H9 (cell line): ENCODE measurements at regions not wholly inside any gene's neighbourhood (a gene's known extent, or its start where the extent isn't known, plus 50 kb on each side); places are given as distances from the start of the nearest gene placed in this dataset.

Experiments
- DNase-seq: peaks from one replicate; pipeline ENCODE4 v3.0.0-alpha.2; 2017
- H2AFZ ChIP-seq: one replicate; pipeline ENCODE4 v1.6.1; 2013; ENCODE audit warnings: mild to moderate bottlenecking, low read length, control low read depth, moderate library complexity
- H2AK5ac ChIP-seq: 2 replicates; pipeline ENCODE4 v1.6.1; 2013; ENCODE audit warnings: low read length, control low read depth, mixed read lengths; ENCODE audit not compliant: insufficient read length
- H2BK120ac ChIP-seq: one replicate; pipeline ENCODE4 v1.6.1; 2013; ENCODE audit warnings: low read depth, mild to moderate bottlenecking, low read length, control low read depth, inconsistent platforms; ENCODE audit not compliant: poor library complexity, severe bottlenecking
- H2BK12ac ChIP-seq: 2 replicates; pipeline ENCODE4 v1.6.1; 2013; ENCODE audit warnings: low read length, control low read depth, mixed read lengths, low read depth; ENCODE audit not compliant: insufficient read length
- H2BK15ac ChIP-seq: 2 replicates; pipeline ENCODE4 v1.6.1; 2013; ENCODE audit warnings: low read depth, low read length, control low read depth
- H2BK20ac ChIP-seq: one replicate; pipeline ENCODE4 v1.6.1; 2013; ENCODE audit warnings: low read depth, mild to moderate bottlenecking, low read length, control low read depth, inconsistent platforms; ENCODE audit not compliant: poor library complexity, severe bottlenecking
- H2BK5ac ChIP-seq: 2 replicates; pipeline ENCODE4 v1.6.1; 2013; ENCODE audit warnings: low read length, control low read depth, mixed read lengths; ENCODE audit not compliant: insufficient read length
- H3K14ac ChIP-seq: 2 replicates; pipeline ENCODE4 v1.6.1; 2013; ENCODE audit warnings: low read length, control low read depth; ENCODE audit not compliant: insufficient read depth
- H3K18ac ChIP-seq: 2 replicates; pipeline ENCODE4 v1.6.1; 2013; ENCODE audit warnings: low read depth, mild to moderate bottlenecking, mixed read lengths, low read length, control low read depth; ENCODE audit not compliant: insufficient read length
- H3K23ac ChIP-seq: 2 replicates; pipeline ENCODE4 v1.6.1; 2013; ENCODE audit warnings: low read length, control low read depth, mixed read lengths, low read depth; ENCODE audit not compliant: insufficient read length
- H3K23me2 ChIP-seq: 2 replicates; pipeline ENCODE4 v1.6.1; 2013; ENCODE audit warnings: low read depth, mild to moderate bottlenecking, mixed read lengths, low read length, control low read depth; ENCODE audit not compliant: insufficient read length, poor library complexity, severe bottlenecking
- H3K27ac ChIP-seq: 2 replicates; pipeline ENCODE4 v1.5.1; 2013; ENCODE audit warnings: low read length, control low read depth, mixed read lengths, low read depth; ENCODE audit not compliant: insufficient read length
- H3K27me3 ChIP-seq: 2 replicates; pipeline ENCODE4 v1.6.1; 2013; ENCODE audit warnings: low read length, control low read depth, inconsistent platforms; ENCODE audit not compliant: insufficient read depth
- H3K4ac ChIP-seq: 2 replicates; pipeline ENCODE4 v1.6.1; 2013; ENCODE audit warnings: low read depth, mild to moderate bottlenecking, control low read depth, inconsistent platforms, low read length, moderate library complexity
- H3K4me1 ChIP-seq: 2 replicates; pipeline ENCODE4 v1.6.1; 2013; ENCODE audit warnings: low read length, control low read depth, inconsistent platforms; ENCODE audit not compliant: insufficient read depth
- H3K4me2 ChIP-seq: 2 replicates; pipeline ENCODE4 v1.6.1; 2013; ENCODE audit warnings: low read length, control low read depth, mixed read lengths; ENCODE audit not compliant: insufficient read length, insufficient read depth
- H3K56ac ChIP-seq: 2 replicates; pipeline ENCODE4 v1.6.1; 2013; ENCODE audit warnings: low read depth, mild to moderate bottlenecking, mixed read lengths, low read length, control low read depth; ENCODE audit not compliant: insufficient read length
- H3K79me1 ChIP-seq: 2 replicates; pipeline ENCODE4 v1.6.1; 2013; ENCODE audit warnings: low read depth, mild to moderate bottlenecking, moderate library complexity, low read length, control low read depth, inconsistent platforms; ENCODE audit not compliant: insufficient read depth, poor library complexity, severe bottlenecking
- H3K79me2 ChIP-seq: 2 replicates; pipeline ENCODE4 v1.6.1; 2013; ENCODE audit warnings: low read length, control low read depth, inconsistent platforms; ENCODE audit not compliant: insufficient read depth
- H3K9ac ChIP-seq: 2 replicates; pipeline ENCODE4 v1.6.1; 2013; ENCODE audit warnings: low read length, control low read depth, mixed read lengths; ENCODE audit not compliant: insufficient read length; ENCODE audit errors: extremely low read depth
- H3K9me3 ChIP-seq: one replicate; pipeline ENCODE4 v1.6.1; 2013; ENCODE audit warnings: low read depth, low read length, inconsistent platforms; ENCODE audit not compliant: control insufficient read depth
- H3T11ph ChIP-seq: one replicate; pipeline ENCODE4 v1.6.1; 2013; ENCODE audit warnings: mild to moderate bottlenecking, low read length, control low read depth, inconsistent platforms
- H4K20me1 ChIP-seq: one replicate; pipeline ENCODE4 v1.6.1; 2013; ENCODE audit not compliant: control insufficient read depth, insufficient read length, insufficient read depth
- H4K5ac ChIP-seq: 2 replicates; pipeline ENCODE4 v1.6.1; 2013; ENCODE audit warnings: low read depth, mild to moderate bottlenecking, mixed read lengths, low read length, control low read depth; ENCODE audit not compliant: insufficient read length
- H4K8ac ChIP-seq: replicated peaks from 2 replicates; pipeline ENCODE4 v1.6.1; 2013; ENCODE audit warnings: low read length, control low read depth, mixed read lengths, low read depth; ENCODE audit not compliant: insufficient read length
- H4K91ac ChIP-seq: 2 replicates; pipeline ENCODE4 v1.6.1; 2013; ENCODE audit warnings: low read depth, mild to moderate bottlenecking, moderate library complexity, mixed read lengths, low read length, control low read depth; ENCODE audit not compliant: insufficient read length
- H3K27ac Mint-ChIP-seq, 3 experiments: 2 replicates in 2 of 3; 3 replicates in 1 of 3; pipeline ENCODE4 v1.8.0; 2020 to 2021; ENCODE audit warnings: mixed read lengths in 3 of 3, mild to moderate bottlenecking in 1 of 3, moderate library complexity in 1 of 3
- H3K27me3 Mint-ChIP-seq: 2 replicates; pipeline ENCODE4 v1.8.0; 2021; ENCODE audit warnings: low read depth, mild to moderate bottlenecking, moderate library complexity, mixed read lengths
- H3K36me3 Mint-ChIP-seq, 3 experiments: 2 replicates in 2 of 3; 3 replicates in 1 of 3; pipeline ENCODE4 v1.8.0; 2020 to 2021; ENCODE audit warnings: low read depth in 3 of 3, mixed read lengths in 3 of 3; ENCODE audit not compliant: insufficient read depth in 1 of 3
- H3K4me1 Mint-ChIP-seq, 2 experiments: 2 replicates each; pipeline ENCODE4 v1.8.0; 2020; ENCODE audit warnings: mixed read lengths in 2 of 2
- H3K4me3 Mint-ChIP-seq, 2 experiments: 2 replicates in 1 of 2; 3 replicates in 1 of 2; pipeline ENCODE4 v1.8.0; 2020 to 2021; ENCODE audit warnings: mild to moderate bottlenecking in 2 of 2, mixed read lengths in 2 of 2, moderate library complexity in 1 of 2
- H3K9me3 Mint-ChIP-seq, 2 experiments: 2 replicates in 1 of 2; 3 replicates in 1 of 2; pipeline ENCODE4 v1.8.0; 2020; ENCODE audit warnings: mild to moderate bottlenecking in 2 of 2, mixed read lengths in 2 of 2, moderate library complexity in 1 of 2
- WGBS: extraction: QIAGEN DNeasy Blood & Tissue Kit; methylation state at CpG from one replicate; pipeline ENCODE4 v1.1.7; 2013; ENCODE audit warnings: missing lambda C conversion rate, low lambda C conversion rate, mixed read lengths; ENCODE audit not compliant: insufficient read length; ENCODE audit errors: extremely low coverage; 5-methylcytosine and 5-hydroxymethylcytosine counted together
- TF ChIP-seq, protein P1 (sequence below): fragments of 200-600 bp; sonication (generic); conservative IDR thresholded peaks from 3 replicates; pipeline ENCODE4 v1.8.0; 2021; ENCODE audit warnings: antibody characterized with exemption, mild to moderate bottlenecking

DNA sequence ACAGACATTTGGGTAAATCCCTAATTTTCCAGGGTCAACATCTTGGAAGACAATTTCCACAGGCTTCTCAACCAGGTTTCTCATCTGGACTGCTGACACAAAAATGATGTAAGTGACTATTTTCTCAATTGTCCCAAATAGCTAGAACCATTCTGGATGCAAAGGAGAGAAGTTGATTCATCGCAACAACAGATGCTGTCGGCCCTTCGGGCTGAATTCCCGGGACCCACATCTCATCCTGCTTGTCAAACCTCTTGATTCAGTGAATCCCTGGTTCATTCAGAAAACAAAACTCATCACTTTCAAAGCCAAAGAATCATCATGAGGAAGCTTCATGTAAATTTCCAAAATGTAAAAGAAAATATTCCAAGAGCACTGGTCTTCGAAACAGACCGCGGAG lies 251.8 kb downstream of the NPHP4 start:
- H3K18ac ChIP-seq: no peak overlapping the region
- Mint-ChIP-seq H3K27me3 (peaks cover 10% of the 10 kb centered on the region), H3K4me3 (no peak overlapping the region), H3K4me1 (peaks cover 0 to 7% of the 10 kb centered on the region in 2 experiments; a peak in 2 of 4 replicates), H3K9me3 (peaks cover 7 to 8% of the 10 kb centered on the region in 2 experiments; a peak in 3 of 5 replicates), H3K27ac (no peak overlapping the region), H3K36me3 (peaks cover 0 to 6% (median 3%) of the 10 kb centered on the region in 3 experiments; a peak in 3 of 7 replicates)
- H3K4me2 ChIP-seq: no peak overlapping the region
- H3K4ac ChIP-seq: no peak overlapping the region
- no peak overlapping the region for H2AFZ ChIP-seq
- no peak overlapping the region for H2BK20ac ChIP-seq
- H2BK15ac ChIP-seq: no peak overlapping the region
- H3K79me1 ChIP-seq: no peaks in the 10 kb centered on the region
- H2BK120ac ChIP-seq: no peak overlapping the region
- DNase-seq: no peak
- no peaks in the 10 kb centered on the region for H3K4me1 ChIP-seq
- no peak overlapping the region for H3K23ac ChIP-seq
- H3K9ac ChIP-seq: no peak overlapping the region
- H3K27me3 ChIP-seq: no peaks in the 10 kb centered on the region
- no peak overlapping the region for H4K5ac ChIP-seq
- H3K79me2 ChIP-seq: no peaks in the 10 kb centered on the region
- H3K14ac ChIP-seq: no peak overlapping the region
- H3K56ac ChIP-seq: no peak overlapping the region
- no CpG with 5 or more reads among the region's 7 CpGs for WGBS
- no peak overlapping the region for H2AK5ac ChIP-seq
- H3T11ph ChIP-seq: no peak overlapping the region
- no peak overlapping the region for H2BK12ac ChIP-seq
- H4K91ac ChIP-seq: no peak overlapping the region
- no peak overlapping the region for H3K27ac ChIP-seq
- no peak overlapping the region for H4K8ac ChIP-seq
- no peaks in the 10 kb centered on the region for H3K23me2 ChIP-seq
- TF ChIP-seq, protein P1, sequence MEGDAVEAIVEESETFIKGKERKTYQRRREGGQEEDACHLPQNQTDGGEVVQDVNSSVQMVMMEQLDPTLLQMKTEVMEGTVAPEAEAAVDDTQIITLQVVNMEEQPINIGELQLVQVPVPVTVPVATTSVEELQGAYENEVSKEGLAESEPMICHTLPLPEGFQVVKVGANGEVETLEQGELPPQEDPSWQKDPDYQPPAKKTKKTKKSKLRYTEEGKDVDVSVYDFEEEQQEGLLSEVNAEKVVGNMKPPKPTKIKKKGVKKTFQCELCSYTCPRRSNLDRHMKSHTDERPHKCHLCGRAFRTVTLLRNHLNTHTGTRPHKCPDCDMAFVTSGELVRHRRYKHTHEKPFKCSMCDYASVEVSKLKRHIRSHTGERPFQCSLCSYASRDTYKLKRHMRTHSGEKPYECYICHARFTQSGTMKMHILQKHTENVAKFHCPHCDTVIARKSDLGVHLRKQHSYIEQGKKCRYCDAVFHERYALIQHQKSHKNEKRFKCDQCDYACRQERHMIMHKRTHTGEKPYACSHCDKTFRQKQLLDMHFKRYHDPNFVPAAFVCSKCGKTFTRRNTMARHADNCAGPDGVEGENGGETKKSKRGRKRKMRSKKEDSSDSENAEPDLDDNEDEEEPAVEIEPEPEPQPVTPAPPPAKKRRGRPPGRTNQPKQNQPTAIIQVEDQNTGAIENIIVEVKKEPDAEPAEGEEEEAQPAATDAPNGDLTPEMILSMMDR: no peak
- no peaks in the 10 kb centered on the region for H4K20me1 ChIP-seq
- H2BK5ac ChIP-seq: no peak overlapping the region
- no peaks in the 10 kb centered on the region for H3K9me3 ChIP-seq
